ENCODE measurements at regions not wholly inside any gene's neighbourhood (a gene's known extent, or its start where the extent isn't known, plus 50 kb on each side); places are given as distances from the start of the nearest gene placed in this dataset.

- no peaks in the 10 kb centered on the region for H3K36me3 ChIP-seq (ENCODE audit: insufficient read depth, low read length)
- DNase-seq (ENCODE audit: low read depth, low spot score), result no peak
- TF ChIP-seq FOXP2 (optimal IDR thresholded peaks at IDR 0.05; ENCODE audit: control extremely low read depth, extremely low read length, insufficient read depth), result no peak
- TF ChIP-seq EZH2 (IDR thresholded peaks at IDR 0.05), result no peak
- TF ChIP-seq POLR2AphosphoS5 (IDR thresholded peaks at IDR 0.05; ENCODE audit: borderline replicate concordance, low read depth, low read length), result no peak
- H3K9ac ChIP-seq (ENCODE audit: insufficient read length), result no peak overlapping the region
- H3K27ac ChIP-seq, result no peak overlapping the region
- H3K9me3 ChIP-seq (ENCODE audit: low read depth, low read length), result no peaks in the 10 kb centered on the region
- H3K4me3 ChIP-seq, result no peak overlapping the region
These were observed 418.5 kb downstream of the PLPP3 start for GRCh38 chr1:56160773-56161315.

- no peak for TF ChIP-seq POLR2AphosphoS5 (IDR thresholded peaks at IDR 0.05; ENCODE audit: borderline replicate concordance, low read depth, low read length)
- no peak for DNase-seq (ENCODE audit: low read depth, low spot score)
These were observed 422.1 kb downstream of the PLPP3 start for GRCh38 chr1:56156971-56157876.

GRCh38 chr1:56153276-56153675, 426.1 kb downstream of the PLPP3 start:
- Histone ChIP-seq H3K9ac (ENCODE audit: insufficient read length) (no peak overlapping the region), H3K36me3 (ENCODE audit: insufficient read depth, low read length) (no peaks in the 10 kb centered on the region), H3K9me3 (ENCODE audit: low read depth, low read length) (no peaks in the 10 kb centered on the region), H3K27ac (no peak overlapping the region), H3K4me3 (no peak overlapping the region)
- no peak for TF ChIP-seq POLR2AphosphoS5 (IDR thresholded peaks at IDR 0.05; ENCODE audit: borderline replicate concordance, low read depth, low read length)
- TF ChIP-seq EZH2 (IDR thresholded peaks at IDR 0.05), result no peak
- TF ChIP-seq FOXP2 (optimal IDR thresholded peaks at IDR 0.05; ENCODE audit: control extremely low read depth, extremely low read length, insufficient read depth), result no peak
- DNase-seq (ENCODE audit: low read depth, low spot score), result no peak

More at GRCh38 chr1:56156971-56157876, 422.1 kb downstream of the PLPP3 start:
- H3K9me3 ChIP-seq (ENCODE audit: low read depth, low read length), result no peaks in the 10 kb centered on the region
- no peaks in the 10 kb centered on the region for H3K36me3 ChIP-seq (ENCODE audit: insufficient read depth, low read length)
- H3K4me3 ChIP-seq, result no peak overlapping the region
- no peak overlapping the region for H3K9ac ChIP-seq (ENCODE audit: insufficient read length)
- H3K27ac ChIP-seq, result no peak overlapping the region

- no peak overlapping the region for H3K9ac ChIP-seq (ENCODE audit: insufficient read length)
- no peak for TF ChIP-seq POLR2AphosphoS5 (IDR thresholded peaks at IDR 0.05; ENCODE audit: borderline replicate concordance, low read depth, low read length)
- H3K27ac ChIP-seq, result no peak overlapping the region
These were observed 426.7 kb downstream of the PLPP3 start for GRCh38 chr1:56152635-56153034.

GRCh38 chr1:56151402-56151801, 428.0 kb downstream of the PLPP3 start:
- H3K9ac ChIP-seq (ENCODE audit: insufficient read length), result no peak overlapping the region
- H3K27ac ChIP-seq, result no peak overlapping the region
- no peak for DNase-seq (ENCODE audit: low read depth, low spot score)
- H3K9me3 ChIP-seq (ENCODE audit: low read depth, low read length), result no peaks in the 10 kb centered on the region
- no peak for TF ChIP-seq EZH2 (IDR thresholded peaks at IDR 0.05)
- TF ChIP-seq POLR2AphosphoS5 (IDR thresholded peaks at IDR 0.05; ENCODE audit: borderline replicate concordance, low read depth, low read length), result no peak
- no peak for TF ChIP-seq FOXP2 (optimal IDR thresholded peaks at IDR 0.05; ENCODE audit: control extremely low read depth, extremely low read length, insufficient read depth)
- no peak overlapping the region for H3K4me3 ChIP-seq
- H3K36me3 ChIP-seq (ENCODE audit: insufficient read depth, low read length), result no peaks in the 10 kb centered on the region

More at GRCh38 chr1:56152635-56153034, 426.7 kb downstream of the PLPP3 start:
- Histone ChIP-seq H3K4me3 (no peak overlapping the region), H3K9me3 (ENCODE audit: low read depth, low read length) (no peaks in the 10 kb centered on the region), H3K36me3 (ENCODE audit: insufficient read depth, low read length) (no peaks in the 10 kb centered on the region)
- DNase-seq (ENCODE audit: low read depth, low spot score), result no peak

GRCh38 chr1:56150441-56151215, 428.7 kb downstream of the PLPP3 start:
- Histone ChIP-seq H3K9me3 (ENCODE audit: low read depth, low read length) (no peaks in the 10 kb centered on the region), H3K27ac (no peak overlapping the region), H3K36me3 (ENCODE audit: insufficient read depth, low read length) (no peaks in the 10 kb centered on the region), H3K4me3 (no peak overlapping the region), H3K9ac (ENCODE audit: insufficient read length) (no peak overlapping the region)
- TF ChIP-seq POLR2AphosphoS5 (IDR thresholded peaks at IDR 0.05; ENCODE audit: borderline replicate concordance, low read depth, low read length) (no peak), EZH2 (IDR thresholded peaks at IDR 0.05) (no peak), FOXP2 (optimal IDR thresholded peaks at IDR 0.05; ENCODE audit: control extremely low read depth, extremely low read length, insufficient read depth) (no peak)
- no peak for DNase-seq (ENCODE audit: low read depth, low spot score)

- no peaks in the 10 kb centered on the region for H3K36me3 ChIP-seq (ENCODE audit: insufficient read depth, low read length)
- DNase-seq (ENCODE audit: low read depth, low spot score), result no peak
- no peak overlapping the region for H3K9ac ChIP-seq (ENCODE audit: insufficient read length)
- TF ChIP-seq EZH2 (IDR thresholded peaks at IDR 0.05) (no peak), FOXP2 (optimal IDR thresholded peaks at IDR 0.05; ENCODE audit: control extremely low read depth, extremely low read length, insufficient read depth) (no peak), POLR2AphosphoS5 (IDR thresholded peaks at IDR 0.05; ENCODE audit: borderline replicate concordance, low read depth, low read length) (no peak)
- no peak overlapping the region for H3K4me3 ChIP-seq
- no peak overlapping the region for H3K27ac ChIP-seq
- no peaks in the 10 kb centered on the region for H3K9me3 ChIP-seq (ENCODE audit: low read depth, low read length)
These were observed 429.6 kb downstream of the PLPP3 start for GRCh38 chr1:56149761-56150160.
